Right kidney (tissue), 1 donor: ENCODE measurements at regions not wholly inside any gene's neighbourhood (a gene's known extent, or its start where the extent isn't known, plus 50 kb on each side); places are given as distances from the start of the nearest gene placed in this dataset.

ENCODE experiments used
- DNase-seq: peaks from one replicate; pipeline ENCODE4 v3.0.0-alpha.2; 2016

GRCh38 chr2:128534688-128535392 lies 216.2 kb upstream of the HS6ST1 start:
- DNase-seq, result no peak

DNA sequence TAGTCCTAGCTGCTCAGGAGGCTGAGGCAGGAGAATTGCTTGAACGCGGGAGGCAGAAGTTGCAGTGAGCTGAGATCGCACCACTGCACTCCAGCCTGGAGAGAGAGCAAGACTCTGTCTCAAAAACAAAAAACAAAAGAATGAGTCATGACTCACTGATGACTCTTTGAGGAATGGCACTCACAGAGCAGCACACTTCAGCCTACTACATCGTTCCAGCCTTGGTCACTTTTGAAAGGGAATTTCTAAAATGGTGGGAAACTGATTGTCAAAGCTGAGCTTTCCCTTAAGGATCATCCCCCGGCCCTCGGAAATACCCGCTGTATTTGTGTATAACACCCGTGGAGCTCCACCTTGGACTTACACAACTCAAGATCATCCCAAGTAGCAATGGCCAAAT lies 217.3 kb upstream of the HS6ST1 start:
- no peak for DNase-seq

DNA sequence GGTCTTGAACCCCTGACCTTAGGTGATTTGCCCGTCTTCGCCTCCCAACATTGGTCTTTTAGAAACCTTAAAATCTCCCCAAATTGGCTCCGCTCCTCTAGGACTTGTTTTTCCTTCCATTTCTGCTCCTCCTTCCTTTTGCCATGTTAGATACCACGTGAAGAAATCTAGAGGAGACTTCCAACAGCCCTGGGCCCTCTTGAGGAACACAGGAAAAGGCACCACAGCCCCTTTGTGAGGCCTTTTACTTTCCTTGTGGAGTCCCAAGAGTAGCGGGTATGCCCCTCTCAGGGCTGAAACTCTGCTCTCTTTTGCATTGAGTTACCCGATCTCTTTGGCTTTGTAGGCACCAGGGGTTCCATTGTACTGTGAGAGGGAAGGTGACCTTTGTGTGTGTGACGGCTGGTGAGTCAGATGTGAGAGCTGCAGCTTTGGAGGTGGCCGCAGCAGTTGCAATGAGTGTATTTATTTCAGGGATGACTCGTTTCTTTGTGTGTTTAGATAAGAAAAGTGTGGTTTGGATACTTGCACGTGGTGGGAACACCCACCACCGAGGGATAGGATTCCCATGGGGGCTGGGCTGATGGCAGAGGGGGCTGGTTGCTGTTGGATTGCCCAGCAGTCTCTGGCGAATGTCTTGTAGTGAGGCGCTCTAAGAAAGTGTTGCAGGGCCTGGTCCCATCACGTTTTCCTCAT lies 218.4 kb upstream of the HS6ST1 start:
- no peak for DNase-seq

DNA sequence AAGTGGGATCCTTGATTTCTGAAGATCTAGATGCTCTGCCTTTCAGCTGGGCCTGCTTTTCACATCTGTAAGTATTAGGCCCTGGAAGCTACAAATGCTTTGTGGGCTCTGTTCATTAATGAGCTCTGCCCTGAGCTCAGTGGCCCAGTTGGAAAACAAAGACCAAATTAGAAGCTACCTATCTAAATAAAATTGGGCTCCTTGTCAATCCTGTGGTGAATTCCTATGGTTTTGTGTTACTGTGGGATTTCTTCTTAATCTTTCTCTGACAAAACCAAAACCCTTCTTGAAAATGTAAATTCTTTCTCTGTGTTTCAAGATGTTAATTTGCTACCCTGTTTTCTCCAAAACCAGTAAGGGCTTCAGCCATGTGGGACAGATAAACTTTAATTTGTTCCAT lies 219.0 kb upstream of the HS6ST1 start:
- no peak for DNase-seq

- no peak for DNase-seq
These were observed 219.7 kb upstream of the HS6ST1 start for GRCh38 chr2:128538396-128538795.

GRCh38 chr2:128540670-128541069 lies 222.0 kb upstream of the HS6ST1 start:
- no peak for DNase-seq

DNA sequence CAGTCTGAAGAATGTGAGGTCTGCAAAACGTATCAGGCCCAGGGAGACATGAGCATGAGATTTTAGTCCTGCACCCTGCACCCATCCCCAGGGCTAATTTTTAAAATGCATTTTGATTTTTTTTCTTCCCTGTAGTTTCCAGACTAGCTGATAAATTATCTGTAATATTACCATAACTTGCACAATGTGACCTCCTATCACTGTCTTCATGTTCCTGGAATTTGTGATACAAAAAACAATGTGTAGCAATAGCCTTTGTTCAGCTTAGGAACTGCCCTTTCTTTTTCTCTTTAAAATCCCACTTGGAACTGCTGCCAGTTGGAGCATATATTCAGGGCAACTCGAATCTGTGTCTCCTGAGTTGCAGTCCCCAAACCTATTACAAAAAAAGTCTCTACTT lies 222.8 kb upstream of the HS6ST1 start:
- DNase-seq, result no peak

- no peak for DNase-seq
These were observed 224.4 kb upstream of the HS6ST1 start for GRCh38 chr2:128543036-128543435.

GRCh38 chr2:128543646-128544045 lies 225.0 kb upstream of the HS6ST1 start:
- DNase-seq, result no peak

DNA sequence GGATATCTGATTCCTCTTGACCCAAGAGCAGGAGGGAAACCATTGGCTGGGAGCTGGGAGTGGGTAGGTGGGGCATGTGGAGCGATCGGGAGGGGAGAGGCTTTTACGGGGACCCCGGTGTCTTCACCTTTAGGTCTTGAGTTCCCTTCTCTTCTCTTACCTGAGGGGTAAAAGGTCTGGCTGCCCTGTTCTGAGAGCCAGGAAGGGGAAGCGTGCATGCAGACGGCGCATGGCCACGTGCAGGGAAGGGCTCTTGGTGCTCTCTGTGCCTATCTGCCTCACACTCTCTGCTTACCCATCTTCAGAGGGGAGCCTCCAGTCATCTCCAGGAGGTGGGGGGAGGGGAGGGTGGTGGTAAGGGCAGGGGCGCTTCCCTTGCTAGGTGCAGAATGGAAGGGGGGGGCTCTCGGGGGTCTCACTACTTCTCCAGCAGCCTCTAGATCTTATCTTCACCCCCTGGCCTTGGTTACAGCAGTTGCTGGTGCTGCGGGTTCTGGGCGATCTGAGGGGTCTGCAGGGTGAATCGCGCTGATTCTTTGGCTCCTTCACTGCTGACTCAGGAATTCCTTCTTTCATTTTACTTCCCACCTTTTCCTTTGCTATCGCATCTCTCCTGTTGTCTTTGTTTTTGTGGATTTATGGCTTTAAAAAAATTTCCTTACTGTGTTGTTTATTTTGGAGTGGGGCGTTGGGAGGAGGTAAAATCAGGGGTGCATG lies 225.8 kb upstream of the HS6ST1 start:
- DNase-seq, result no peak

GRCh38 chr2:128545085-128545484 lies 226.4 kb upstream of the HS6ST1 start:
- DNase-seq, result no peak

DNA sequence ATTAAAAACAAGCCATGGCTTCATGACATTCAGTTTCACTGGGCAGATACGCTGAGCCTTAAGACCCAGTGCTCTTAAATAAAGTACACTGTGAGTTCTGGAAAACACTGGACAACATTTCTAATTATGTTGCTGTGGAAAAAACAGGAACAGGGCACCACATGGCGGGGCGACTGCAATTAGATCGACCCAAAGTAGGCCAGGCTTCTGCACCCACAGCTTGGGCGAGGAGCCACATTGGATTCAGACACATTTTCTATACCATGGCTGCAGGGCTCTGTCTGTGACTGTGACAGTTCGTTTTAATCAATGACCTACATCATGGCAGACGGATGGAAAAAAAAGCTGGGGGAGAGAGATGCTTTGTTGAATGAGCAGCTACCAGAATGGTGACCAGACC lies 227.2 kb upstream of the HS6ST1 start:
- DNase-seq, result no peak

GRCh38 chr2:128547667-128548066 lies 229.0 kb upstream of the HS6ST1 start:
- no peak for DNase-seq

DNA sequence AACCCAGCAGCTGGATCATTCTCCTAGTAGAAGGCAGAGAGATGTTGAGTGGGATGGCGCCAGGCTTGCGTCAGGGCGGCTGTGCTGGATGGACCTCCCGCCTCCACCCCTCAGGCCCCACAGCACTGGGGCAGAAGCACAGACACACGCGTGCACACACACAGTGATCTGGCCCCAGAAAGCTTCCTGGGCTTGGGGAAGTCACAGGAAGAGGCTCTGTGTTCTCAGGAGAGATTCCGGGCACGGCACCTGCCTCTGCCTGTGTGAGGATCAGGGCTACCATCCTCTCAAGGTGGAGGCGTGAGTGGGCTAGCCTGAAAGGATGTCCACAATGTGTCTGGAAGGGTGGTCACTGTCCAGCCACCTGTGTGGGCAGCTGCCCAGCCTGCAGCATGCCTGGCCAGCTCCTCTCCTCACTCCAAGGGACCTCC lies 229.8 kb upstream of the HS6ST1 start:
- no peak for DNase-seq

DNA sequence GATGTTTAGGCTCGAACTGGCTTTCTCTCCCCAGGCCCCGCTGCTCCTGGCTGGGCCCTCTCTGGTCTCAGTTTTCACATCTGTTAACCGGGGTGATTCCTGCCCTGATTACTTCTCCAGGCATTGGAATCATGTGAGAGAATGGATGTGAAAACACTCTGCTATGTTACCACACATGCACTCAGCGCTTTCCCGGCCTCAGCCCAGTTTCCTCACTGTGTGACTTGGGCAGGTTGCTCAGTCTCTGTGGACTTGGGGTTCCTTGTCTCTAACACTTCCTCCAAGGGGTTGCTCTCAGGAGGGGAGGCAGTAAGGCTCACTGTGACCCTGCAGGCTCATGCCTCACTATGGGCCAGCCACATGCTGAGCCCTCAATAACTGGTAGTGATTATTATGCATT lies 230.4 kb upstream of the HS6ST1 start:
- no peak for DNase-seq

GRCh38 chr2:128549646-128550260 lies 231.1 kb upstream of the HS6ST1 start:
- peak; percentile 48 for DNase-seq

GRCh38 chr2:128550389-128550788 lies 231.7 kb upstream of the HS6ST1 start:
- DNase-seq, result no peak

- no peak for DNase-seq
These were observed 232.2 kb upstream of the HS6ST1 start for GRCh38 chr2:128550801-128551416.

GRCh38 chr2:128551435-128551834 lies 232.8 kb upstream of the HS6ST1 start:
- no peak for DNase-seq

GRCh38 chr2:128552141-128552805 lies 233.6 kb upstream of the HS6ST1 start:
- DNase-seq, result no peak

- no peak for DNase-seq
These were observed 234.3 kb upstream of the HS6ST1 start for GRCh38 chr2:128552806-128553551.
